ENCODE measurements at regions not wholly inside any gene's neighbourhood (a gene's known extent, or its start where the extent isn't known, plus 50 kb on each side); places are given as distances from the start of the nearest gene placed in this dataset.

DNA sequence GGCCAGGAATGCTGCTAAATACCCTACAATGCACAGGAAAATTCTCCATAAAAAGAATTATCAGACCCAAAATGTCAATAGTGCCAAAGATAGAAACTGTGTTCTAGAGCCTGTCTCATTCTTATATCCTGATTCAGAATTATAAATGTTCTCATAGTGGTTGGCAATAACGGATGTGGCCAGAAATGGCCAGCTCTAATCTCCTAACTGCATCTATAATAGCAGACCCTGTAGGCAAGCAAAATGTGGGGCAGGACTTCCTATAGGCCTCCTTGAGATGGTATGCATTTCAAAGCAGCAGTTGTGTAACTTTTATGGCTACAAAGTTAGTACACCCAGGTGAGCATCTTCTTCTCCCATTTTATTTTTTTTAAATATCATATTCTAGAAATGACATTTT lies 95.9 kb upstream of the SGIP1 start:
- no peak overlapping the region for H2BK5ac ChIP-seq (ENCODE audit: low read depth, low read length)
- H4K20me1 ChIP-seq (replicated peaks in 1 of 2; ENCODE audit: control insufficient read depth in 1 of 2, insufficient read depth in 2 of 2, low read length in 2 of 2), result no peaks in the 10 kb centered on the region
- CTCF ChIA-PET (ENCODE audit: partially characterized antibody), result interaction anchor here (0.7 to 9.7 kb wide), 5 partner anchors 8 to 195 kb away, joined by 3 to 78 read pairs (median 4); no protein-coding TSS in a partner anchor
- H4K8ac ChIP-seq (ENCODE audit: extremely low read depth, insufficient read depth, low read length), result no peak overlapping the region
- DNase-seq (ENCODE audit: low read depth in 1 of 2, low spot score in 2 of 2) (no peak), FAIRE-seq (no peak)
- no peak overlapping the region for H3K4ac ChIP-seq (replicated peaks; ENCODE audit: insufficient read length, low read depth, low read length)
- no peaks in the 10 kb centered on the region for H3K79me2 ChIP-seq (ENCODE audit: control insufficient read depth in 1 of 2, insufficient read depth in 2 of 2, low read length in 2 of 2)
- POLR2A ChIA-PET (ENCODE audit: partially characterized antibody), result no interaction called here
- H3K9ac ChIP-seq (replicated peaks in 1 of 4; ENCODE audit: extremely low read depth in 1 of 4, low read depth in 3 of 4, low read length in 3 of 4), result no peak overlapping the region
- H2AK5ac ChIP-seq (ENCODE audit: low read depth, low read length), result no peak overlapping the region
- H3K27me3 ChIP-seq (replicated peaks in 1 of 4; ENCODE audit: control insufficient read depth in 3 of 4, extremely low read depth in 1 of 4, insufficient read depth in 3 of 4, low read length in 3 of 4), result no peaks in the 10 kb centered on the region
- no peak overlapping the region for H3K4me2 ChIP-seq (ENCODE audit: insufficient read depth in 1 of 2, low read depth in 2 of 2, low read length in 2 of 2)
- H4K91ac ChIP-seq (replicated peaks; ENCODE audit: insufficient read length, low read length), result no peak overlapping the region
- H3K27ac ChIP-seq (ENCODE audit: low read depth, low read length), result no peak overlapping the region
- H3K4me3 ChIP-seq (ENCODE audit: extremely low read depth in 1 of 4, insufficient read depth in 2 of 4, low read depth in 3 of 4, low read length in 4 of 4), result no peak overlapping the region
- no peak overlapping the region for H4K5ac ChIP-seq (ENCODE audit: insufficient read length, low read depth, low read length)
- no peak overlapping the region for H2BK12ac ChIP-seq (ENCODE audit: low read depth, low read length)
- no peak for TF ChIP-seq PHF8 (conservative IDR thresholded peaks at IDR 0.05; ENCODE audit: low read depth, low read length)
- TF ChIP-seq, protein P1, sequence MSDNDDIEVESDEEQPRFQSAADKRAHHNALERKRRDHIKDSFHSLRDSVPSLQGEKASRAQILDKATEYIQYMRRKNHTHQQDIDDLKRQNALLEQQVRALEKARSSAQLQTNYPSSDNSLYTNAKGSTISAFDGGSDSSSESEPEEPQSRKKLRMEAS (IDR thresholded peaks at IDR 0.05), result no peak
- TF ChIP-seq SP2 (IDR thresholded peaks at IDR 0.05; ENCODE audit: low read length), result no peak
- TF ChIP-seq, protein P2, sequence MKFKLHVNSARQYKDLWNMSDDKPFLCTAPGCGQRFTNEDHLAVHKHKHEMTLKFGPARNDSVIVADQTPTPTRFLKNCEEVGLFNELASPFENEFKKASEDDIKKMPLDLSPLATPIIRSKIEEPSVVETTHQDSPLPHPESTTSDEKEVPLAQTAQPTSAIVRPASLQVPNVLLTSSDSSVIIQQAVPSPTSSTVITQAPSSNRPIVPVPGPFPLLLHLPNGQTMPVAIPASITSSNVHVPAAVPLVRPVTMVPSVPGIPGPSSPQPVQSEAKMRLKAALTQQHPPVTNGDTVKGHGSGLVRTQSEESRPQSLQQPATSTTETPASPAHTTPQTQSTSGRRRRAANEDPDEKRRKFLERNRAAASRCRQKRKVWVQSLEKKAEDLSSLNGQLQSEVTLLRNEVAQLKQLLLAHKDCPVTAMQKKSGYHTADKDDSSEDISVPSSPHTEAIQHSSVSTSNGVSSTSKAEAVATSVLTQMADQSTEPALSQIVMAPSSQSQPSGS (IDR thresholded peaks at IDR 0.05; ENCODE audit: low read length), result no peak
- no peak for TF ChIP-seq GABPA (IDR thresholded peaks at IDR 0.05; ENCODE audit: borderline replicate concordance, insufficient read depth, low read length)
- no peak for TF ChIP-seq KDM5A (IDR thresholded peaks at IDR 0.05; ENCODE audit: low read length)
- H3K18ac ChIP-seq (ENCODE audit: extremely low read depth, low read length), result no peak overlapping the region
- H2BK120ac ChIP-seq (replicated peaks; ENCODE audit: low read depth, low read length), result no peak overlapping the region
- no peak overlapping the region for H2BK15ac ChIP-seq (ENCODE audit: low read length)
- H3K56ac ChIP-seq (replicated peaks; ENCODE audit: insufficient read length, low read depth, low read length), result no peak overlapping the region
- no peak overlapping the region for H2BK20ac ChIP-seq (ENCODE audit: low read length)
- H3K4me1 ChIP-seq (replicated peaks in 1 of 4; ENCODE audit: control insufficient read depth in 3 of 4, insufficient read depth in 4 of 4, low read length in 3 of 4), result no peaks in the 10 kb centered on the region; a peak in 1 of 7 replicates
- WGBS, 2 experiments (ENCODE audit: extremely low coverage in 1 of 2, insufficient coverage in 1 of 2, insufficient read length in 1 of 2, insufficient replicate concordance in 2 of 2, low coverage in 1 of 2, low lambda C conversion rate in 2 of 2, missing lambda C conversion rate in 1 of 2), result 84% methylated on average over 1 of the region's 1 CpG; no CpG with 5 or more reads in 1 of the 2 experiments
- H3K23me2 ChIP-seq (ENCODE audit: low read depth, low read length), result no peaks in the 10 kb centered on the region
- H3K14ac ChIP-seq (ENCODE audit: insufficient read length), result no peak overlapping the region
- no peak overlapping the region for H3K23ac ChIP-seq (ENCODE audit: insufficient read length)
- H2AFZ ChIP-seq (ENCODE audit: low read length), result no peak overlapping the region
- H3K79me1 ChIP-seq (ENCODE audit: low read depth, low read length), result no peaks in the 10 kb centered on the region
- no peaks in the 10 kb centered on the region for H3K36me3 ChIP-seq (ENCODE audit: control insufficient read depth in 2 of 4, insufficient read depth in 4 of 4, low read length in 3 of 4)
- H3K9me3 ChIP-seq (ENCODE audit: insufficient read depth in 2 of 2, low read depth in 1 of 2, low read length in 1 of 2), result no peaks in the 10 kb centered on the region

All from H1 (cell line).